ENCODE measurements at regions not wholly inside any gene's neighbourhood (a gene's known extent, or its start where the extent isn't known, plus 50 kb on each side); places are given as distances from the start of the nearest gene placed in this dataset.

DNA sequence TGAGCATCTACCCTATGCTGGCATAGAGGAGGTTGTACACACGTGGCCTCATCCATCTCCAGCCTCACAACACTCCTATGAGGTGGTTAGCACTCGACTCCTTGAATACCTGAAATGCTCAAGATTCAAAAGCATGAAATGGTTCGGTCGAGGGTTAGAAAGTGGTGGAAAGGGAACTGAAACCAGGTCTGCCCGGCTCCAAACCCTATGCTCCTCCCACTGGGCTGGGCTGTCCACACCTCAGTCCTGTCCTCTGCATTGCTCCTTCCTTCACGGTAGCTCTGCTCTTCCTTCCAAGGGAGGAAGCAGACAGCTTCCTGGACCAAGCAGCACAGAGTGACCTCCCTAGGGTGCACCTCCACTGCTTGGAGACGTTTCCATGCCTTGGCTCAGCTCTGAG is 565.2 kb upstream of the ID2 start:
- Mint-ChIP-seq H3K27ac (ENCODE audit: unreplicated experiment) (no peak overlapping the region), H3K36me3 (ENCODE audit: insufficient read depth, unreplicated experiment) (no peaks in the 10 kb centered on the region), H3K4me3 (ENCODE audit: unreplicated experiment) (no peak overlapping the region), H3K27me3 (ENCODE audit: insufficient read depth, unreplicated experiment) (no peaks in the 10 kb centered on the region), H3K9me3 (ENCODE audit: unreplicated experiment) (no peaks in the 10 kb centered on the region), H3K4me1 (ENCODE audit: low read depth, unreplicated experiment) (peaks cover 29% of the 10 kb centered on the region)
- peaks cover 30% of the 10 kb centered on the region for H3K4me1 ChIP-seq
- DNase-seq, result no peak
- no TSS peak for BruUV-seq (replicated peaks)
- ChIA-PET CTCF (no interaction called here), POLR2A (no interaction called here)
- TF ChIP-seq, protein P1, sequence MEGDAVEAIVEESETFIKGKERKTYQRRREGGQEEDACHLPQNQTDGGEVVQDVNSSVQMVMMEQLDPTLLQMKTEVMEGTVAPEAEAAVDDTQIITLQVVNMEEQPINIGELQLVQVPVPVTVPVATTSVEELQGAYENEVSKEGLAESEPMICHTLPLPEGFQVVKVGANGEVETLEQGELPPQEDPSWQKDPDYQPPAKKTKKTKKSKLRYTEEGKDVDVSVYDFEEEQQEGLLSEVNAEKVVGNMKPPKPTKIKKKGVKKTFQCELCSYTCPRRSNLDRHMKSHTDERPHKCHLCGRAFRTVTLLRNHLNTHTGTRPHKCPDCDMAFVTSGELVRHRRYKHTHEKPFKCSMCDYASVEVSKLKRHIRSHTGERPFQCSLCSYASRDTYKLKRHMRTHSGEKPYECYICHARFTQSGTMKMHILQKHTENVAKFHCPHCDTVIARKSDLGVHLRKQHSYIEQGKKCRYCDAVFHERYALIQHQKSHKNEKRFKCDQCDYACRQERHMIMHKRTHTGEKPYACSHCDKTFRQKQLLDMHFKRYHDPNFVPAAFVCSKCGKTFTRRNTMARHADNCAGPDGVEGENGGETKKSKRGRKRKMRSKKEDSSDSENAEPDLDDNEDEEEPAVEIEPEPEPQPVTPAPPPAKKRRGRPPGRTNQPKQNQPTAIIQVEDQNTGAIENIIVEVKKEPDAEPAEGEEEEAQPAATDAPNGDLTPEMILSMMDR (IDR thresholded peaks at IDR 0.05; ENCODE audit: insufficient read depth in 1 of 2, low read depth in 1 of 2, low read length in 1 of 2, severe bottlenecking in 1 of 2, unreplicated experiment in 1 of 2), result no peak
- intact Hi-C loops (cut with micrococcal nuclease; ENCODE audit: unreplicated experiment), result no loop called here
- H3K4me3 ChIP-seq (ENCODE audit: low read depth, low read length), result no peak overlapping the region
- no peaks in the 10 kb centered on the region for H3K36me3 ChIP-seq (ENCODE audit: control insufficient read depth, insufficient read depth, low read length)
- no peaks in the 10 kb centered on the region for H3K27me3 ChIP-seq (replicated peaks; ENCODE audit: control insufficient read depth, insufficient read depth, low read length)
- H3K9me3 ChIP-seq, result no peaks in the 10 kb centered on the region

DNA sequence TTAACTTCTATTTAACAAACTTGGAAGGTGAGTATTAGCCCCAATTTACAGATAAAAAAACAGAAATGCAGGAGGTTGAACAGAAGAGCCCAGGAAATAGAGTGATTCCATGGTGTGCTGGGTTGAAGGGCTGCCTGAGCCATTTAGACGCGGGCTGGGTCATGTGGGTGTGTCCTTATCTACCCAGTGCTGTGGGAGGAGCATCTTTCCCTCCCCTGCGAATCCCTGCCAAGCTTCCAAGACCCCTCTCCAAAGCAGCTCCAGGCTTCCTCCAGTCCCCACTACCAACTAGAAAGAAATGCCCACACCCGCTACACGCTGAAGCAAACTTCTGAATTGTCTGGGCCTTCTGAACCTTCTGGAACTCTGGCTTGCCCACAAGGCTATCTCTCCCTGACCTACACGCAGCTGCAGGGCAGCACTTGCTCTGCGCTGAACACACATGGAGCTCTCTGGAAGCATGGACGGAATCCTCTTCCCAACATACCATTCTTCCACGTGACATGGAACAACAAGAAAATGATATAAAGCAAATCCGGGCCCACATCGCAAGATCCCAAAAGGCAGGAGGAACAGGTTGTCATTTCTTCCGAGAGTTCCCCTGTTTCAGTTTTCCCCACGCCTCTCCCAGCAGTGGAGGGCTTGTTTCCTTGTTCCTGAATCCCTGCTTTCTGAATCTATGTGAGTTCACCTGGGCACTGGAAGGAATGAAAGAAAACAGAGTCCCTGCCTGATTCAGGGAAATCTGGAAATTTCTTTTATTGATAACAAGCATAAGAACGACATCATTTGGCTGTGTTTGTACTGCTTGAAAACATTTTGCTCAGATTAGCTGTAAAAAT is 562.7 kb upstream of the ID2 start:
- Mint-ChIP-seq H3K9me3 (ENCODE audit: unreplicated experiment) (no peaks in the 10 kb centered on the region), H3K27me3 (ENCODE audit: insufficient read depth, unreplicated experiment) (no peaks in the 10 kb centered on the region), H3K27ac (ENCODE audit: unreplicated experiment) (peak overlapping the region; percentile 78), H3K36me3 (ENCODE audit: insufficient read depth, unreplicated experiment) (no peaks in the 10 kb centered on the region), H3K4me3 (ENCODE audit: unreplicated experiment) (peak overlapping the region; percentile 67), H3K4me1 (ENCODE audit: low read depth, unreplicated experiment) (peaks cover 29% of the 10 kb centered on the region)
- no peaks in the 10 kb centered on the region for H3K36me3 ChIP-seq (ENCODE audit: control insufficient read depth, insufficient read depth, low read length)
- H3K4me1 ChIP-seq, result peaks cover 35% of the 10 kb centered on the region
- no peak overlapping the region for H3K4me3 ChIP-seq (ENCODE audit: low read depth, low read length)
- ChIA-PET POLR2A (no interaction called here), CTCF (no interaction called here)
- TF ChIP-seq, protein P1 (IDR thresholded peaks at IDR 0.05; ENCODE audit: insufficient read depth in 1 of 2, low read depth in 1 of 2, low read length in 1 of 2, severe bottlenecking in 1 of 2, unreplicated experiment in 1 of 2), result no peak
- DNase-seq, result no peak
- BruUV-seq (replicated peaks), result no TSS peak
- H3K27me3 ChIP-seq (replicated peaks; ENCODE audit: control insufficient read depth, insufficient read depth, low read length), result no peaks in the 10 kb centered on the region
- no peaks in the 10 kb centered on the region for H3K9me3 ChIP-seq
- intact Hi-C loops (cut with micrococcal nuclease; ENCODE audit: unreplicated experiment), result loop anchor here (1.0 to 2.0 kb wide), 2 partner anchors 16 to 20 kb away; no protein-coding TSS in a partner anchor

DNA sequence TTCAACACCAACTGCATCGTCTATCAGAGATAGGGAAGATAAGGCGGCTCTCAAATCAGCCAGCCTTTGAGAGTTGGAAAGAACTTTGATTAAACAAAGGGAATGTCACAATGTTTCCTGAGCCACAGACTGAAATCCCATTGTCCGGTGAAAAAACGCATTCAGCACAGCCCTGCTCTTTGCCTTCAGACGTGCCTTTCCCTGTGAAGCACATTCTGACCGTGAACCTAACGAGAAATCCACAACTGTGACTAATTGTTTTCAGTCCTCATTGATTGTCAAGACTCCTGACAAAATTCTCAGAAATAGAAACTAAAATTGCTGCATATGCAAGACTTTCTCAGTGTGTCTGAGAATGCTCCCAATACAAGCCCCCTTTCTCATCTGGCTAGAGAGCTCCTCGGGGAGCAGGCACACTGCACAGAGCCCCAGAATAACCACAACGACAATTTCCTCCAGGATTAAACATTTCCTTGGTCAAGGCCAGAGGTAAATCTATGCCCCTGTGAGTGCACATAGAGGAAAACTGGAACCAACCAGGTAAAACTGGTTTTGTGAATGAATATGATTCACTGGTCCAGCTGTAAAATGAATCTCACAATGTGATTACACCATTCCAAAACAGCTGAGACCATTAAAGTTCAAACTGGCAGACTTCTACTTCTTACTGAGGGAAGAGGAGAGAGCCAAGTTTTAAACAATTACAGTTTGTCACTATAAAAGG is 561.9 kb upstream of the ID2 start:
- POLR2A ChIA-PET, result no interaction called here
- TF ChIP-seq, protein P1 (IDR thresholded peaks at IDR 0.05; ENCODE audit: insufficient read depth in 1 of 2, low read depth in 1 of 2, low read length in 1 of 2, severe bottlenecking in 1 of 2, unreplicated experiment in 1 of 2), result no peak
- DNase-seq, result peak in 1 of 2 experiments; percentile 52
- H3K9me3 ChIP-seq, result no peaks in the 10 kb centered on the region
- H3K27me3 ChIP-seq (replicated peaks; ENCODE audit: control insufficient read depth, insufficient read depth, low read length), result no peaks in the 10 kb centered on the region
- H3K4me3 ChIP-seq (ENCODE audit: low read depth, low read length), result no peak overlapping the region
- no TSS peak for BruUV-seq (replicated peaks)
- Mint-ChIP-seq H3K9me3 (ENCODE audit: unreplicated experiment) (no peaks in the 10 kb centered on the region), H3K4me1 (ENCODE audit: low read depth, unreplicated experiment) (peaks cover 29% of the 10 kb centered on the region), H3K36me3 (ENCODE audit: insufficient read depth, unreplicated experiment) (no peaks in the 10 kb centered on the region), H3K27ac (ENCODE audit: unreplicated experiment) (peak overlapping the region; percentile 78), H3K27me3 (ENCODE audit: insufficient read depth, unreplicated experiment) (no peaks in the 10 kb centered on the region), H3K4me3 (ENCODE audit: unreplicated experiment) (peak overlapping the region; percentile 67)
- H3K36me3 ChIP-seq (ENCODE audit: control insufficient read depth, insufficient read depth, low read length), result no peaks in the 10 kb centered on the region
- CTCF ChIA-PET, result no interaction called here
- H3K4me1 ChIP-seq, result peaks cover 35% of the 10 kb centered on the region
- intact Hi-C loops (cut with micrococcal nuclease; ENCODE audit: unreplicated experiment), result loop anchor here (1.0 to 10.0 kb wide), 3 partner anchors 17 to 505 kb away; no protein-coding TSS in a partner anchor

All from Caco-2 (cell line).